Naive B cell (primary cell): ENCODE measurements at regions not wholly inside any gene's neighbourhood (a gene's known extent, or its start where the extent isn't known, plus 50 kb on each side); places are given as distances from the start of the nearest gene placed in this dataset.

Experiments
- ATAC-seq, 2 donors: fragments of 150-1000 bp; cut with Tn5 transposase; 2 replicates each; pipeline ENCODE4 v1.10.0; 2021; ENCODE audit warnings: low read depth in 2 of 2, mild to moderate bottlenecking in 2 of 2, moderate library complexity in 2 of 2
- DNase-seq: peaks from one replicate; pipeline ENCODE4 v3.0.0; 2022
- H3K27ac Mint-ChIP-seq, 6 donors: one replicate each; pipeline ENCODE4 v1.8.0; 2020 to 2022; ENCODE audit warnings: mild to moderate bottlenecking in 6 of 6, mixed read lengths in 6 of 6, moderate library complexity in 5 of 6, inconsistent platforms in 2 of 6
- H3K27me3 Mint-ChIP-seq, 3 donors: one replicate each; pipeline ENCODE4 v1.8.0; 2021 to 2022; ENCODE audit warnings: mixed read lengths in 3 of 3, mild to moderate bottlenecking in 1 of 3
- H3K36me3 Mint-ChIP-seq, 2 donors: one replicate each; pipeline ENCODE4 v1.8.0; 2020 to 2022; ENCODE audit warnings: mixed read lengths in 2 of 2, inconsistent platforms in 1 of 2, mild to moderate bottlenecking in 1 of 2
- H3K4me1 Mint-ChIP-seq, 3 donors: one replicate each; pipeline ENCODE4 v1.8.0; 2020 to 2022; ENCODE audit warnings: mixed read lengths in 3 of 3, inconsistent platforms in 1 of 3, mild to moderate bottlenecking in 1 of 3, moderate library complexity in 1 of 3
- H3K4me3 Mint-ChIP-seq, 8 donors: one replicate each; pipeline ENCODE4 v1.8.0; 2020 to 2022; ENCODE audit warnings: mild to moderate bottlenecking in 8 of 8, mixed read lengths in 8 of 8, moderate library complexity in 8 of 8, inconsistent platforms in 2 of 8
- H3K9me3 Mint-ChIP-seq, 7 donors: one replicate each; pipeline ENCODE4 v1.8.0; 2020 to 2022; ENCODE audit warnings: mixed read lengths in 7 of 7, mild to moderate bottlenecking in 5 of 7, inconsistent platforms in 2 of 7, moderate library complexity in 1 of 7

DNA sequence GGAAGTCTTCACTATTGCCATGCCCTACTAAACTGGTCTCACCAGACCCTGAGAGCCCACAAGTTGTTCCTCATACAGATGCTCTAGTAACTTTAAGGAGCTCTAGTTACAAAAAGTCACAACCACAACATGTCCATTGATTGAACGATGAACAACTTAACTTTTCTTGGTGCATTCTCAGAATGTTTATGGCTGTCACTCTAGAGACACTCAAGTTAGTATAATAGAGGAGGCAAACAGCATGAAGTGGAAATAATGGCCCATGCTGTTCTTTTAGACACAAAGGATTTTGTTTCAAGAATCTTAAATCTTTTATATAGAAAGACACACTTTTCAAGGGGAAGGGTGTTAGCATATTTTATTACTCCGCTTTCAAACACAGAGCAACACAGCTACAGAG, 934.4 kb downstream of the HACE1 start:
- no peaks in the 10 kb centered on the region for H3K4me1 Mint-ChIP-seq
- H3K9me3 Mint-ChIP-seq, result peaks cover 0 to 11% (median 4%) of the 10 kb centered on the region in 7 donors
- H3K27me3 Mint-ChIP-seq, result no peaks in the 10 kb centered on the region
- no peak overlapping the region for H3K4me3 Mint-ChIP-seq
- no peak for DNase-seq
- no peaks in the 10 kb centered on the region for H3K36me3 Mint-ChIP-seq
- ATAC-seq, result no peak
- H3K27ac Mint-ChIP-seq, result no peak overlapping the region

DNA sequence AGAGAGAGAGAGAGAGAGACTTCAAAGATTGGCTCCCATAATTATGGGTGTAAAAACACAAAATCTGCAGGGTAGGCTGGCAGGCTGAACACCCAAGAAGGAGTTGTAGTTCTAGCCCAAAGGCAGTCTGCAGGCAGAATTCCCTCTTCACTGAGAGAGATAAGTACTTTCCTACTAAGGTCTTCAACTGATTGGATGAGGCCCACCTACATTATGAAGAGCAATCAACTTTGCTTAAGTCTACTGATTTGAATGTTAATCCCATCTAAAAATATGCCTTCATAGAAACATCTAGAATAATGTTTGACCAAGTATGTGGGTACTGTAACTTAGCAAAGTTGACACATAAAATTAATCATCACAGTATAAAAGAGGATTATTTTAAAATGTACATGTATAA, 949.7 kb downstream of the HACE1 start:
- peaks cover 0 to 15% (median 6%) of the 10 kb centered on the region in 7 donors for H3K9me3 Mint-ChIP-seq
- no peaks in the 10 kb centered on the region for H3K4me1 Mint-ChIP-seq
- ATAC-seq (no peak), DNase-seq (no peak)
- no peaks in the 10 kb centered on the region for H3K36me3 Mint-ChIP-seq
- no peaks in the 10 kb centered on the region for H3K27me3 Mint-ChIP-seq
- H3K4me3 Mint-ChIP-seq, result no peak overlapping the region
- H3K27ac Mint-ChIP-seq, result no peak overlapping the region

DNA sequence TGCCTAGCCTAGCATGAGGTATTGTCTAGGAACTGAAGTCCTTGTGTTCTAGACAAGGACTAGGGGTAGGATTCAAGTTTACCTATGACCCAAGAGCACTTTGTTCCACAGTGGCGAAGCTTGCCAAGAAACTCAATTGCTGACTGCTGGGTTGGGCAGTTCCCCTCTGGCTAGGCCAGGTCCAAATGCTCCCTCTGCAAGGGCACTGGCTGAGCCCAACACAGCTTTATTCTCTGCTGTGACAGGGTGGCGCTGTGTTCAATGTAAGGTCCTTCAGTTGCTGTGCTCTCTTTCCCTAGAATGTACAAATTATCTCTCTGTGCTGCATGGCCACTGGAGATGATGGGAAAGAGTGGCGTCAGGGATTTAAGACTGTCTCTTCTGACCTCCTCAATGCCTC, 950.8 kb downstream of the HACE1 start:
- DNase-seq (no peak), ATAC-seq (no peak)
- H3K4me1 Mint-ChIP-seq, result no peaks in the 10 kb centered on the region
- H3K36me3 Mint-ChIP-seq, result no peaks in the 10 kb centered on the region
- H3K4me3 Mint-ChIP-seq, result no peak overlapping the region
- no peak overlapping the region for H3K27ac Mint-ChIP-seq
- peaks cover 0 to 22% (median 6%) of the 10 kb centered on the region in 7 donors for H3K9me3 Mint-ChIP-seq
- H3K27me3 Mint-ChIP-seq, result no peaks in the 10 kb centered on the region

DNA sequence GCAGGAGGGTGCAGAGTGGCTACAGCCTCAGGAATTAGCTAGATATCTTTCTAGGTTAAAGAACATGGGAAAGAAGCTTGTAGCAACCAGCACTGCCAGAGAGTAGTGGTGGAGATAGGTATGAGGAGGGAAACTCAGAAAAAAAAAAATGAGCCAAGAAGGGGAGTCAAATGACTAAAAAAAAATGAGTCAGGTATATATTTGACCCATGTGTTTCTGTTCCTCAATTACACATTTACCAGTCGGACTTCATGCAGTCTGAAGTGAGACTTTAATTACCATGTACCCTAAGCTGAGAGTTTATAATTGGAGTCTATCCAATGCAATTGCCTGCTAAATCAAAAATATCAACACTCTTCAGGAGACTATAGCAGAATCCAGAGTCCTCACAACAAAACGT, 964.6 kb downstream of the HACE1 start:
- Mint-ChIP-seq H3K27ac (no peak overlapping the region), H3K27me3 (no peaks in the 10 kb centered on the region), H3K4me3 (no peak overlapping the region), H3K9me3 (peaks cover 0 to 11% (median 5%) of the 10 kb centered on the region in 7 donors), H3K36me3 (no peaks in the 10 kb centered on the region), H3K4me1 (no peaks in the 10 kb centered on the region)
- ATAC-seq, result no peak
- DNase-seq, result no peak

DNA sequence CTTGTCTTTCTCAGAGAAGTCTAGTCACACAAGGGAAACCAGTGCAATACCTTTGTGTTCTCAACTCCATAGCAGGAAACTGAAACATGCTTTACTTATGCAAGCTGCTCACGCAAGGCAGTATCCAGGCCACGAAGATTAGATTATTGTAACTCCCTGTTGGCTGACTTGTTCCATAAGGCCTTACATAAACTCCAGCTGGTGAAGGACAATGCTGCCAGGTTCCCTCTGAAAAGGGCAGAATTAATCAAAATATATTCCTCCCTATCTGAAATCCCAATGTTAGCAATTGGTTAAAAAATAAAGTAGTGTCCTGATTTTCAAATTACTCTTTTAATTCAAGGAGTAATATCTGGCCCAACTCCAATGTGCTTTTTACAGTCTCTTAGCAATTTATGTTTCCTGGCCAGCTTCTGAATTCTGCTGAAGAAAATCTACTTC, 966.6 kb downstream of the HACE1 start:
- H3K27ac Mint-ChIP-seq, result no peak overlapping the region
- no peaks in the 10 kb centered on the region for H3K27me3 Mint-ChIP-seq
- ATAC-seq (no peak), DNase-seq (no peak)
- no peaks in the 10 kb centered on the region for H3K36me3 Mint-ChIP-seq
- H3K4me3 Mint-ChIP-seq, result no peak overlapping the region
- no peaks in the 10 kb centered on the region for H3K4me1 Mint-ChIP-seq
- peaks cover 0 to 11% (median 6%) of the 10 kb centered on the region in 7 donors for H3K9me3 Mint-ChIP-seq

DNA sequence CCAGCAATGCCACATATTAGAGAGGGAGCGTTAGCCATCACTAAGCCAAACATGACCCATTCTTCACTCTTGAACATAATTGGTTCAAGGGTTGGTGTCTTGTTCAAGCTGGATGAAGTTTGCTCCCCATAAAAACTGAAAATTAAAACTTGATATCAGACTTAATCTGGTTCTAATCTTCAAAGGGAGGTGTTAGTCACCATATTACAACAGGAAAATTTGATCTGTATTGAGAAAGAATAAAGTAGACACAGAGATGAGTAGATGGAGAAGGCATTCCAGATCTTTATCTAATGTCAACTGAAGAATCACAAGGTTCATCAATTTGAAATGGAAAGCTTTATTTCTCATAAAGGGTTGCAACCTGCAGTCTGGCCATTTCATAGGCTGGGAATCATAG, 972.8 kb downstream of the HACE1 start:
- H3K4me3 Mint-ChIP-seq, result no peak overlapping the region
- no peaks in the 10 kb centered on the region for H3K27me3 Mint-ChIP-seq
- no peak for ATAC-seq

DNA sequence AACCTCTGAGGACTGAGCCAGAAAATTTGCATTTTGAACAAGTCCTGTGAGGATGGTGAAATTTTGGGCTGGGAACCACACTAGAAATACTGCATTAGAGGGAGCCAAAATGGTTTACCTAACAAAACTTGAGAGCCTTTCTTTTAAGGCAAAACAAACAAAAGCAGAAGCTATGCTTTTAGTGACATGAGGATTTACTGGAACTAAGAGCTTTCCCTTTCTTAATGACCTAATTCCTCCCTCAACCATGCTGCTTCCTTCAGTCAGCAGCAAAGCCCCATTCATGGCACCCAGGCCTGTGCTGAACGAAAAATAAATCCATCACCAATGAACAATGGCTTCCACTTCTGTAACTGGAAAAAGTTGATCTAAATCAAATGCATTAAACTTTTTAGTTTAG, 974.3 kb downstream of the HACE1 start:
- Mint-ChIP-seq H3K27me3 (no peaks in the 10 kb centered on the region), H3K9me3 (peaks cover 0 to 4% (median 2%) of the 10 kb centered on the region in 7 donors), H3K27ac (no peak overlapping the region), H3K4me3 (no peak overlapping the region), H3K36me3 (no peaks in the 10 kb centered on the region), H3K4me1 (no peaks in the 10 kb centered on the region)
- DNase-seq (no peak), ATAC-seq (no peak)

More for the DNA sequence above, 972.8 kb downstream of the HACE1 start:
- H3K9me3 Mint-ChIP-seq, result peaks cover 0 to 9% (median 3%) of the 10 kb centered on the region in 7 donors
- no peaks in the 10 kb centered on the region for H3K4me1 Mint-ChIP-seq
- DNase-seq, result no peak
- no peaks in the 10 kb centered on the region for H3K36me3 Mint-ChIP-seq
- no peak overlapping the region for H3K27ac Mint-ChIP-seq

DNA sequence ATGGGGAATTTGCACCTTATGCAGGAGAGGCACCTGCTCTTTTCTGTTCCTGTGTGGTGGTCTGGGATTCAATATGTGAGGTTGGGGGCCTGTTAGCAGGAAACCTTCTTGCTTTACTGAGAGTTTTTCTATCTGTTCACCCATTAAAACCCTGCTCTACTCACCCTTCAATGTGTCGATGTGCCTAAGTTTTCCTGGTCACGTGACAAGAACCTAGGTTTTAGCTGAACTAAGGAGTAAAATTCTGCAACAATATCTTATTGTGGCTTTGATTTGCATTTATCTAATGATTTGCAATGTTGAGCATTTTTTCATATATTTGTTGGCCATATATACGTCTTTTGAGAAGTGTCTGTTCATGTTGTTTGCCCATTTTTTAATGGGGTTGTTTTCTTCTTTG, 979.9 kb downstream of the HACE1 start:
- H3K27me3 Mint-ChIP-seq, result no peaks in the 10 kb centered on the region
- ATAC-seq, result no peak

DNA sequence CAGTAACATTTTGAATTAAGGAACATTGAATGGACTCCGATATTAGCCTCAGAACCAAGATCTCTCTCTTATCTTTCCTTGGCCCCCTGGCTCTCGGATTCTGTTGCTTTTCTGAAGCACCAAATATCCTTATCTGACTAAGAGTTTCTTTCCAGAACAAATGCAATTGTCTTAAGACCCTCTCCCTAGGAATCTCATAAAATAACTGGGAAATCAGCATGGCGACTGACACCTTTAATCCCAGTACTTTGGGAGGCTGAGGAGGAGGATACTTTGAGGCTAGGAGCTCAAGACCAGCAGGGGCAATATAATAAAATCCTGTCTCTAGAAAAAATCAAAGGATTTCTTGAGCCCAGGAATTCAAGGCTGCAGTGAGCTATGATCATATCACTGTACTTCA, 984.5 kb downstream of the HACE1 start:
- Mint-ChIP-seq H3K27ac (no peak overlapping the region), H3K4me3 (no peak overlapping the region), H3K36me3 (no peaks in the 10 kb centered on the region), H3K27me3 (no peaks in the 10 kb centered on the region), H3K4me1 (no peaks in the 10 kb centered on the region), H3K9me3 (peaks cover 0 to 7% (median 2%) of the 10 kb centered on the region in 7 donors)
- DNase-seq (no peak), ATAC-seq (no peak)

More for the DNA sequence above, 979.9 kb downstream of the HACE1 start:
- H3K27ac Mint-ChIP-seq, result no peak overlapping the region
- no peak overlapping the region for H3K4me3 Mint-ChIP-seq
- no peak for DNase-seq
- H3K36me3 Mint-ChIP-seq, result no peaks in the 10 kb centered on the region
- no peaks in the 10 kb centered on the region for H3K4me1 Mint-ChIP-seq
- H3K9me3 Mint-ChIP-seq, result peaks cover 0 to 7% (median 3%) of the 10 kb centered on the region in 7 donors

DNA sequence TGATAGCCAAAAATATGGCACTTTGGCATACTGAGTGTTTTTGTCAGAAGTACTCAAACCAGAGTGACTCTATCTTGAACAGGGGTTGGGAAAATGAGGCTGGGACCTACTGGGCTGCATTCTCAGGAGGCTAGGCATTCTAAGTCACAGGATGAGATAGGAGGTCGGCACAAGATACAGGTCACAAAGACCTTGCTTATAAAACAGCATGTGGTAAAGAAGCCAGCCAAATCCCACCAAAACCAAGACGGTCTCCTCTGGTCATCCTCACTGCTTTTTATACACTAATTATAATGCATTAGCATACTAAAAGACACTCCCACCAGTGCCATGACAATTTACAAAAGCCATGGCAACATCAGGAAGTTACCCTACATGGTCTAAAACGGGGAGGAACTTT, 985.1 kb downstream of the HACE1 start:
- H3K9me3 Mint-ChIP-seq, result peaks cover 0 to 7% (median 2%) of the 10 kb centered on the region in 7 donors
- no peak overlapping the region for H3K4me3 Mint-ChIP-seq
- no peak overlapping the region for H3K27ac Mint-ChIP-seq
- ATAC-seq (no peak), DNase-seq (no peak)
- no peaks in the 10 kb centered on the region for H3K4me1 Mint-ChIP-seq
- H3K27me3 Mint-ChIP-seq, result no peaks in the 10 kb centered on the region
- no peaks in the 10 kb centered on the region for H3K36me3 Mint-ChIP-seq

DNA sequence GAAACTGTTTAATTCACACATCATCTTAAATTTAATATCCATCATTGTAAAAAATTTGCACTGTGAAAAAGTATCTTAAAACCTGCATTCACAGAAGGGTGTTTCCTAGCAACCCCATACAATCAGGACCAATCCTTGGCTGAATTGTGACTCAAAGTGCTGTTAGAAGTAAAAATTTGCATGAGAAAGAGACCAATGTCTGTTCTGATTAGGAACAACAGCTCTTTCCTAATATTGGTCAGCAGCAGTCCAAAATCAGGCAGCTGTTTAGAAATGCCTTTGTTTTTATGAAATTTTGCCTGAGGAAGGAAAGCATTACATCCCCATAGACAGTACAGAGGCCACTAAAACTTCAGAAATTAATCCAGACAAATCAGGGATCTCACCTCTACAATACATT, 987.0 kb downstream of the HACE1 start:
- Mint-ChIP-seq H3K27me3 (no peaks in the 10 kb centered on the region), H3K36me3 (no peaks in the 10 kb centered on the region), H3K27ac (no peak overlapping the region), H3K4me3 (no peak overlapping the region), H3K9me3 (peaks cover 0 to 7% (median 0%) of the 10 kb centered on the region in 7 donors), H3K4me1 (no peaks in the 10 kb centered on the region)
- DNase-seq (no peak), ATAC-seq (no peak)

DNA sequence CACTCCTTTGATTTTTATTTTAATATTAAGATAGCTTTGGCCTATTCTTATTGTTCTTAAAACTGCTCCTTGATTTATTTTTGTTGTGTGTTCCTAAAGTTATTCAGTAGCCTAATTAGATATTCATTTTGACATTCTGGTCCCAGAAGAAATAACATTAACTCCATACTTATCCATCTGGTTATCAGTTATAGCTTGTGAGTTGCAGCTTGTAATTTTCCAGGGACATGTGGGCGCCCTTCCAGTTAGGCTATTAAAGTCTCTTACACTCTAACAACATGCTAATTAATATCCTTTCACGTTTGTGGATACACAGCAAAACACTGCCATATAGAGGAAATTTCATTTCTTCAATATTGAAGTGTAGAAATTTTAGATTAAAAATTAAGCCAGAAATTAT, 987.5 kb downstream of the HACE1 start:
- H3K4me3 Mint-ChIP-seq, result no peak overlapping the region

DNA sequence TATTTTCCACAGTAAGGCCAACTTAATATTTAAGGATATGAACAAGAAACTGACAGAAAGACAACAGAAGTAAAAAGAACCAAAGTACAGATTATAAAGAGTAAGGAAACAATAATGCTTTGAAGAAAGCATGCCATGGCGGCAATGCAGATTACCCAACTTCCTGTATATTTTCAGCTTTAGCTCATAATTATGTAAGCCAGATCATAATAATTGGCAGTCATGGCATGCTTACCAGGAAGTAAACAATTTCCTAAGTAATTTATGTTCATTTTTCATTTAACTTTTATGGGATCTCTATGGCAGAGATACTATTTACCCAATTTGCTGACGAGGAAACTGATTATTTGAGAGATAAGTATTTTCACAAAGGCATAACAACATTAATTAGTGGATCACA, 988.7 kb downstream of the HACE1 start:
- Mint-ChIP-seq H3K27ac (no peak overlapping the region), H3K9me3 (peaks cover 0 to 7% (median 0%) of the 10 kb centered on the region in 7 donors), H3K27me3 (no peaks in the 10 kb centered on the region), H3K4me1 (no peaks in the 10 kb centered on the region), H3K4me3 (no peak overlapping the region), H3K36me3 (no peaks in the 10 kb centered on the region)
- no peak for DNase-seq
- no peak for ATAC-seq

More for the DNA sequence above, 987.5 kb downstream of the HACE1 start:
- no peak for DNase-seq
- H3K4me1 Mint-ChIP-seq, result no peaks in the 10 kb centered on the region
- no peak for ATAC-seq
- H3K27ac Mint-ChIP-seq, result no peak overlapping the region
- peaks cover 0 to 7% (median 0%) of the 10 kb centered on the region in 7 donors for H3K9me3 Mint-ChIP-seq
- no peaks in the 10 kb centered on the region for H3K36me3 Mint-ChIP-seq
- no peaks in the 10 kb centered on the region for H3K27me3 Mint-ChIP-seq

DNA sequence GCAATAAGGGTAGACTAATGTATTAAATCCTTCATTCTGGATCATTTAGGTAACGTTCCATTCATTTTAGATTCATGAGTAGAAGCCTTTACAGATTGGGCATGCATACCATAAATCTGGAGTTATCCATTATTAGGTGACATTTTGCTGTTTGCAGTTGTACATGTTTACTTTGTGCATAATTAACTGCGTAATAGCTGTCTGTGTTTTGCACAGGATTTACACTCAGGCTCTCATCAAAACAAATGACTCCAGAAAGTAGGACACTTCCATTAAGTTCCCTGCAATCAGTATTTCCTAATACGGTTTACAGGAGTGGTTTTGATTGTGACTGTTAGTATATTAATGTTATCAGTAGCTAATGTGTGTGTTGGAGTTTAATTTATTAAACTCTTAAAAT, 997.4 kb downstream of the HACE1 start:
- no peaks in the 10 kb centered on the region for H3K27me3 Mint-ChIP-seq
- no peak for DNase-seq
- no peaks in the 10 kb centered on the region for H3K4me1 Mint-ChIP-seq
- no peak for ATAC-seq
- H3K4me3 Mint-ChIP-seq, result no peak overlapping the region
- peaks cover 0 to 2% (median 0%) of the 10 kb centered on the region in 7 donors for H3K9me3 Mint-ChIP-seq
- H3K27ac Mint-ChIP-seq, result no peak overlapping the region
- H3K36me3 Mint-ChIP-seq, result no peaks in the 10 kb centered on the region

DNA sequence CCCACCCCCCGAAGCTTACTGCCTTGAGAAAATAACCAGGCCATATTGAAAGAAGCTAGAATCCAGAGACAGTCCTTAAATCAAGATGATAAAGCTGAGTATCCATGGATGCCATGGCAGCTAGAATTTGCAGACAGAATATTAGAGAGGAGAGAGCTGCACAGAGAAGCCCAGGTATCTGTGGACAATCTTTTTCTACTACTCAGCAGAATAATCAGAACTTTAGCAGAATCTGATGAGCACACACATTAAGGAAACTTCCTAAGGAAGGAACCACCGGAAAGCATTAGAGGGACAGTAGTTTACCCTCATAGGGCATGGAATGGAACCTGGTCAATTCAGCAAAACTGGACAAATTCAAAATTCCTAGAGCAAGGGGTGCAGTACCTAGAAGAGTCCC, 1001.7 kb downstream of the HACE1 start:
- H3K9me3 Mint-ChIP-seq, result peaks cover 0 to 1% (median 0%) of the 10 kb centered on the region in 7 donors
- no peak for DNase-seq
- H3K27ac Mint-ChIP-seq, result no peak overlapping the region
- H3K27me3 Mint-ChIP-seq, result no peaks in the 10 kb centered on the region
- no peaks in the 10 kb centered on the region for H3K36me3 Mint-ChIP-seq
- H3K4me3 Mint-ChIP-seq, result no peak overlapping the region
- H3K4me1 Mint-ChIP-seq, result no peaks in the 10 kb centered on the region
- ATAC-seq, result no peak
